H1 (cell line): ENCODE measurements at regions not wholly inside any gene's neighbourhood (a gene's known extent, or its start where the extent isn't known, plus 50 kb on each side); places are given as distances from the start of the nearest gene placed in this dataset.

Experiments
- CTCF ChIA-PET: fragments of 300-600 bp; sonication (Branson Sonifier 250); formaldehyde crosslinking; loops from one replicate; lab custom pipeline; 2021; ENCODE audit not compliant: partially characterized antibody; lab: Charles Lee
- POLR2A ChIA-PET: fragments of 300-600 bp; sonication (Branson Sonifier 250); formaldehyde crosslinking; loops from one replicate; lab custom pipeline; 2021; ENCODE audit warnings: inconsistent platforms; ENCODE audit not compliant: partially characterized antibody; lab: Charles Lee
- DNase-seq, 2 experiments: peaks; one replicate each; pipeline versions ENCODE4 v3.0.0 to v3.0.0-alpha.2; 2010 to 2022; ENCODE audit warnings: low spot score in 2 of 2, low read depth in 1 of 2, mixed read lengths in 1 of 2
- FAIRE-seq: peaks from 2 replicates; lab custom pipeline; 2011; peaks lifted over from hg19 to GRCh38; lab: Jason Lieb, UNC
- H2AFZ ChIP-seq: 2 replicates; pipeline ENCODE4 v1.8.1; 2012; ENCODE audit warnings: low read length, inconsistent platforms
- H2AK5ac ChIP-seq: 2 replicates; pipeline ENCODE4 v1.6.1; 2013; ENCODE audit warnings: low read depth, low read length
- H2BK120ac ChIP-seq: replicated peaks from 2 replicates; pipeline ENCODE3; 2013; ENCODE audit warnings: low read depth, low read length, inconsistent platforms
- H2BK12ac ChIP-seq: 2 replicates; pipeline ENCODE4 v1.6.1; 2013; ENCODE audit warnings: low read depth, low read length
- H2BK15ac ChIP-seq: 2 replicates; pipeline ENCODE4 v1.6.1; 2013; ENCODE audit warnings: low read length
- H2BK20ac ChIP-seq: 2 replicates; pipeline ENCODE4 v1.6.1; 2013; ENCODE audit warnings: low read length
- H2BK5ac ChIP-seq: 2 replicates; pipeline ENCODE4 v1.6.1; 2013; ENCODE audit warnings: low read depth, low read length
- H3K14ac ChIP-seq: 2 replicates; pipeline ENCODE4 v1.6.1; 2013; ENCODE audit warnings: inconsistent platforms; ENCODE audit not compliant: insufficient read length
- H3K18ac ChIP-seq: 2 replicates; pipeline ENCODE4 v1.6.1; 2013; ENCODE audit warnings: low read length; ENCODE audit errors: extremely low read depth
- H3K23ac ChIP-seq: 2 replicates; pipeline ENCODE4 v1.6.1; 2013; ENCODE audit warnings: inconsistent platforms; ENCODE audit not compliant: insufficient read length
- H3K23me2 ChIP-seq: 2 replicates; pipeline ENCODE4 v1.6.1; 2013; ENCODE audit warnings: low read depth, low read length
- H3K27ac ChIP-seq: 2 replicates; pipeline ENCODE4 v1.6.1; 2011; ENCODE audit warnings: low read depth, low read length, inconsistent platforms
- H3K27me3 ChIP-seq, 4 experiments: replicated peaks in 1 of 4; 1 replicate in 1 of 4; 2 replicates in 3 of 4; pipeline versions ENCODE4 v1.6.1 to v1.8.1; 2011 to 2013; ENCODE audit warnings: low read length in 3 of 4, mild to moderate bottlenecking in 3 of 4, inconsistent platforms in 2 of 4, mixed read lengths in 2 of 4, moderate library complexity in 1 of 4; ENCODE audit not compliant: control insufficient read depth in 3 of 4, insufficient read depth in 3 of 4; ENCODE audit errors: extremely low read depth in 1 of 4
- H3K36me3 ChIP-seq, 4 experiments: 2 replicates each; pipeline versions ENCODE4 v1.6.1 to v1.8.1; 2011 to 2013; ENCODE audit warnings: mild to moderate bottlenecking in 4 of 4, low read length in 3 of 4, moderate library complexity in 2 of 4, control low read depth in 1 of 4, inconsistent platforms in 1 of 4; ENCODE audit not compliant: insufficient read depth in 4 of 4, control insufficient read depth in 2 of 4
- H3K4ac ChIP-seq: replicated peaks from 2 replicates; pipeline ENCODE3; 2013; ENCODE audit warnings: low read length, low read depth, mixed read lengths, inconsistent platforms; ENCODE audit not compliant: insufficient read length
- H3K4me1 ChIP-seq, 4 experiments: replicated peaks in 1 of 4; 1 replicate in 1 of 4; 2 replicates in 3 of 4; pipeline versions ENCODE4 v1.6.1 to v1.8.1; 2011 to 2013; ENCODE audit warnings: low read length in 3 of 4, inconsistent platforms in 2 of 4, mixed read lengths in 1 of 4; ENCODE audit not compliant: insufficient read depth in 4 of 4, control insufficient read depth in 3 of 4
- H3K4me2 ChIP-seq, 2 experiments: 2 replicates each; pipeline versions ENCODE4 v1.6.1 to v1.8.1; 2011 to 2013; ENCODE audit warnings: low read depth in 2 of 2, low read length in 2 of 2, control low read depth in 1 of 2, inconsistent platforms in 1 of 2, mild to moderate bottlenecking in 1 of 2; ENCODE audit not compliant: insufficient read depth in 1 of 2
- H3K4me3 ChIP-seq, 4 experiments: fragments of 200-600, 300-600 bp in 1 of 4; sonication (generic), shearing (Covaris generic), sonication (Bioruptor Twin) in 1 of 4; 2 replicates each; pipeline versions ENCODE4 v1.5.1 to v1.8.1; 2011 to 2016; ENCODE audit warnings: low read length in 4 of 4, low read depth in 3 of 4, control low read depth in 2 of 4, inconsistent platforms in 2 of 4, mild to moderate bottlenecking in 2 of 4, mixed read lengths in 1 of 4, moderate library complexity in 1 of 4; ENCODE audit not compliant: insufficient read depth in 2 of 4; ENCODE audit errors: extremely low read depth in 1 of 4
- H3K56ac ChIP-seq: replicated peaks from 2 replicates; pipeline ENCODE3; 2013; ENCODE audit warnings: low read depth, mild to moderate bottlenecking, mixed read lengths, low read length, inconsistent platforms; ENCODE audit not compliant: insufficient read length
- H3K79me1 ChIP-seq: 2 replicates; pipeline ENCODE4 v1.6.1; 2013; ENCODE audit warnings: low read depth, low read length, control low read depth
- H3K79me2 ChIP-seq, 2 experiments: 2 replicates each; pipeline versions ENCODE4 v1.6.1 to v1.8.1; 2012 to 2013; ENCODE audit warnings: low read length in 2 of 2, mild to moderate bottlenecking in 2 of 2, inconsistent platforms in 1 of 2; ENCODE audit not compliant: insufficient read depth in 2 of 2, control insufficient read depth in 1 of 2
- H3K9ac ChIP-seq, 4 experiments: replicated peaks in 1 of 4; 1 replicate in 1 of 4; 2 replicates in 3 of 4; pipeline versions ENCODE4 v1.6.1 to v1.8.1; 2011 to 2013; ENCODE audit warnings: low read depth in 3 of 4, low read length in 3 of 4, control low read depth in 2 of 4, mild to moderate bottlenecking in 2 of 4, moderate library complexity in 2 of 4, inconsistent platforms in 1 of 4; ENCODE audit errors: extremely low read depth in 1 of 4
- H3K9me3 ChIP-seq, 2 experiments: 2 replicates each; pipeline versions ENCODE4 v1.6.1 to v1.8.1; 2012 to 2013; ENCODE audit warnings: mild to moderate bottlenecking in 2 of 2, moderate library complexity in 2 of 2, control low read depth in 1 of 2, inconsistent platforms in 1 of 2, low read depth in 1 of 2, low read length in 1 of 2, mixed read lengths in 1 of 2; ENCODE audit not compliant: insufficient read depth in 2 of 2
- H4K20me1 ChIP-seq, 2 experiments: replicated peaks in 1 of 2; 2 replicates each; pipeline versions ENCODE3 to v1.8.1; 2011 to 2013; ENCODE audit warnings: inconsistent platforms in 2 of 2, low read length in 2 of 2, mild to moderate bottlenecking in 1 of 2; ENCODE audit not compliant: insufficient read depth in 2 of 2, control insufficient read depth in 1 of 2
- H4K5ac ChIP-seq: 2 replicates; pipeline ENCODE4 v1.6.1; 2013; ENCODE audit warnings: low read length, low read depth, mixed read lengths, inconsistent platforms; ENCODE audit not compliant: insufficient read length
- H4K8ac ChIP-seq: 2 replicates; pipeline ENCODE4 v1.8.0; 2013; ENCODE audit warnings: mild to moderate bottlenecking, moderate library complexity, low read length, inconsistent platforms; ENCODE audit not compliant: insufficient read depth; ENCODE audit errors: extremely low read depth
- H4K91ac ChIP-seq: replicated peaks from 2 replicates; pipeline ENCODE3; 2013; ENCODE audit warnings: low read length, mixed read lengths, inconsistent platforms; ENCODE audit not compliant: insufficient read length
- CBX8 ChIP-seq: fragments of 300-800, 300-1000 bp; sonication (generic); IDR thresholded peaks from 2 replicates; pipeline ENCODE4 v1.7.1; 2016; ENCODE audit warnings: low read depth, low read length, borderline replicate concordance
- NRF1 ChIP-seq: IDR thresholded peaks from 2 replicates; pipeline ENCODE4 v1.6.1; 2011; ENCODE audit warnings: mild to moderate bottlenecking, low read depth, low read length, improper control_type of control experiment
- WGBS, 2 experiments: shearing (Covaris generic) in 1 of 2; methylation state at CpG; one replicate each; pipeline versions ENCODE4 v1.1.6 to v1.1.7; 2013 to 2015; ENCODE audit warnings: low lambda C conversion rate in 2 of 2, mixed read lengths in 2 of 2, inconsistent platforms in 1 of 2, low coverage in 1 of 2, missing lambda C conversion rate in 1 of 2; ENCODE audit not compliant: insufficient replicate concordance in 2 of 2, insufficient coverage in 1 of 2, insufficient read length in 1 of 2; ENCODE audit errors: extremely low coverage in 1 of 2, missing lambda C conversion rate in 1 of 2; 5-methylcytosine and 5-hydroxymethylcytosine counted together

DNA sequence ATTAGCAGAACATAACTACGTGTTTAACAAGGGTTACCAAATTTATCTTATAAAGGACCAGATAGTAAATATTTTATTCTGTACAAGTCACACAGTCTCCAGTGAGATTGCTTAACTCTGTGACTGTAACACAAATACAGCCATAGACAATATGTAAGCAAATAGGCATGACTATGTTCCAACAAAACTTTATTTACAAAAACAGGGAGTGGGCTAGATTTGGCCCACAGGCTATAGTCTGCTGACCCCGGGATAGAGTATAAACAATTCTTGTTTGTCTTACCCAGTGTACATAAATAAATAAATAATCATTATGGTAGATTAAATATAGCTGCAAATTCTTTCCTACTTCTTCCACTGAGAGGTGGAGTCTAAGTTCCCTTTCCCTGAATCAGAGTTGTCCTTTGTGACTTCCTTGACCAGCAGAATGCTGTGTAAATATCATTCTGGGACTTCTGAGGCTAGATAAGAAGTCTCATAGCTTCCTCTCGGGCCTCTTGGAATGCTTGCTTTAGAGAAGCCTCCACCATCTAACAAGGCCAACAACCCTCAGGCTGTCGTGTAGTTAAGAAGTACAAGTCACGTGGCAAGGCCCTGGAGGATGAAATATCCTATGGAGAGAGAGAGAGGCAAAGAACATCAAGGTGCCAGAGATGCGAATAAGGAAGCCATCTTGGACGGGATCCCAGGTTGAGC is 59.1 kb upstream of the TMEM244 start:
- H3K4ac ChIP-seq: no peak overlapping the region
- no peak overlapping the region for H3K23ac ChIP-seq
- no peak overlapping the region for H2BK5ac ChIP-seq
- 95% methylated on average over 7 of the region's 7 CpGs; no CpG with 5 or more reads in 1 of the 2 experiments for WGBS, 2 experiments
- peak overlapping the region; percentile 85; the same call in 1 of the 2 replicates for H2AFZ ChIP-seq
- H3K14ac ChIP-seq: no peak overlapping the region
- no peak overlapping the region for H2AK5ac ChIP-seq
- no peaks in the 10 kb centered on the region for H3K36me3 ChIP-seq
- H3K27me3 ChIP-seq: no peaks in the 10 kb centered on the region
- H4K5ac ChIP-seq: no peak overlapping the region
- H3K23me2 ChIP-seq: no peaks in the 10 kb centered on the region
- no peaks in the 10 kb centered on the region for H4K20me1 ChIP-seq
- H3K79me2 ChIP-seq: no peaks in the 10 kb centered on the region
- H3K4me2 ChIP-seq: no peak overlapping the region
- H3K9ac ChIP-seq: no peak overlapping the region
- H2BK120ac ChIP-seq: no peak overlapping the region
- H2BK15ac ChIP-seq: no peak overlapping the region
- H3K4me1 ChIP-seq: no peaks in the 10 kb centered on the region
- no peak overlapping the region for H2BK20ac ChIP-seq
- ChIA-PET CTCF (interaction anchor here (0.8 to 2.7 kb wide), 5 partner anchors 10 to 27 kb away, joined by 3 to 7 read pairs (median 4); no protein-coding TSS in a partner anchor), POLR2A (no interaction called here)
- no peak overlapping the region for H3K4me3 ChIP-seq
- H2BK12ac ChIP-seq: no peak overlapping the region
- no peak overlapping the region for H3K27ac ChIP-seq
- no peak overlapping the region for H4K8ac ChIP-seq
- H3K56ac ChIP-seq: no peak overlapping the region
- no peak for DNase-seq
- H3K79me1 ChIP-seq: no peaks in the 10 kb centered on the region
- no peaks in the 10 kb centered on the region for H3K9me3 ChIP-seq
- H4K91ac ChIP-seq: no peak overlapping the region
- TF ChIP-seq NRF1 (no peak), CBX8 (no peak)
- TF ChIP-seq, all 59 proteins: peak for 0
- FAIRE-seq: no peak
- no peak overlapping the region for H3K18ac ChIP-seq
